ENCODE measurements at regions not wholly inside any gene's neighbourhood (a gene's known extent, or its start where the extent isn't known, plus 50 kb on each side); places are given as distances from the start of the nearest gene placed in this dataset.

DNA sequence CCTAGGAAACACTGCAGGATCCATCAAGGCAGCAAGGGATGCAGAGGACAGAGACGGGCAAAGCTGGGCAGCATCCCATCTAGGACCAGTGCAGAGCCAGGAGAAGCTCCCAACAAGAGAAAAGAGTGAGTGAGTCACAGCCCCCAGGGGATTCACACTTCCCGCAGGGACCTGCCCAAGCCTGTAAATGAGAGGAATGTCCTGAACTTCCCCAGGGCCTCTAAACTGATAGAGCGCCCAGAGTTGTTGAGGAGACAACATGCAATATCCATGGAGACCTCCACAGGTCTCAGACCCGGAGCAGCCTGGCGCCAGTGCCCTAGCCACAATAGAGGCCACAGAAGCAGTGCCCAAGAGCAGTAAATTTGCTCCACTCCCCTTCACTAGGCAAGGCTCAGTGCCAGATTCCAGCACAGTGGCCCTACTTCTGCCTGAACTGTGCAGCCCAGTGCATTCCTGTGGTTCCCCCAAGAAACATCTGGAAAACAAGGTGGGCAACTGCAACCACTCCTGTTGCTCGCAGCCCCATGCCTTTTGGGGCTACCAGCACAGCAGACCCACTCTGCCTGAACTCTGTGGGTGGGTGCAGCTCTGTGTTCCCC is 567.5 kb downstream of the POM121L12 start:
- TF ChIP-seq EZH2 (IDR thresholded peaks at IDR 0.05) (no peak), POLR2AphosphoS5 (IDR thresholded peaks at IDR 0.05; ENCODE audit: borderline replicate concordance, low read depth, low read length) (no peak), FOXP2 (optimal IDR thresholded peaks at IDR 0.05; ENCODE audit: control extremely low read depth, extremely low read length, insufficient read depth) (no peak)
